ENCODE measurements at regions not wholly inside any gene's neighbourhood (a gene's known extent, or its start where the extent isn't known, plus 50 kb on each side); places are given as distances from the start of the nearest gene placed in this dataset.
A peak's percentile ranks its signal among the peaks of the same experiment; 100 is the strongest.

DNA sequence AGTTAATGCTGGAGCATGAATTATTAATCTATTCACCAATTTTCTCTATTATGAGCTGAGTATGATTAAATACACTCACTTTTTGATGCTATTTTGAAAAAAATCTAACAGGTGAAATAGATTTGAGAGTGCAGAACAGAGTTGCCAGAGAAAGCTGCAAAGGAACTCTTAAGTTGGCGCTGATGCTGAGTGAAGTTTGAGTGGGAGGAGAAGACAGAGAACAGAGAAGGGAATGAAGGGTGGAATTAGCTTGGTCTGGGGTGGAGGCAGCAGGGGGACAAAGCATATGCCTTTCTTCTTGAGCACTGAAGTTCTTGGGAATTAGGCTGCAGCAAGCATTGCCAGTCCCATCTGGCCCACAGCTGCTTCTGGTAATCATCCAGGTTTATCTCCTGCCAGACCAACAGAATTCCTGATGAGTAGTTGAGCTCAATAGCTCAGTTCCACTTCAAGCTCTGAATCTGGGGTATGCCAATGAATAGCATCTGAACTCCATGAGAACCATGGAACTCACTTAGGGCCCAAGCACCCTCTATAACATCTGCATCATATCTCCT, 290.1 kb downstream of the HINT1 start:
- H3K4me1 Mint-ChIP-seq: no peaks in the 10 kb centered on the region
- no peaks in the 10 kb centered on the region for H3K4me1 ChIP-seq (ENCODE audit: control insufficient read depth, insufficient read depth, low read length)
- TF ChIP-seq, protein P1, sequence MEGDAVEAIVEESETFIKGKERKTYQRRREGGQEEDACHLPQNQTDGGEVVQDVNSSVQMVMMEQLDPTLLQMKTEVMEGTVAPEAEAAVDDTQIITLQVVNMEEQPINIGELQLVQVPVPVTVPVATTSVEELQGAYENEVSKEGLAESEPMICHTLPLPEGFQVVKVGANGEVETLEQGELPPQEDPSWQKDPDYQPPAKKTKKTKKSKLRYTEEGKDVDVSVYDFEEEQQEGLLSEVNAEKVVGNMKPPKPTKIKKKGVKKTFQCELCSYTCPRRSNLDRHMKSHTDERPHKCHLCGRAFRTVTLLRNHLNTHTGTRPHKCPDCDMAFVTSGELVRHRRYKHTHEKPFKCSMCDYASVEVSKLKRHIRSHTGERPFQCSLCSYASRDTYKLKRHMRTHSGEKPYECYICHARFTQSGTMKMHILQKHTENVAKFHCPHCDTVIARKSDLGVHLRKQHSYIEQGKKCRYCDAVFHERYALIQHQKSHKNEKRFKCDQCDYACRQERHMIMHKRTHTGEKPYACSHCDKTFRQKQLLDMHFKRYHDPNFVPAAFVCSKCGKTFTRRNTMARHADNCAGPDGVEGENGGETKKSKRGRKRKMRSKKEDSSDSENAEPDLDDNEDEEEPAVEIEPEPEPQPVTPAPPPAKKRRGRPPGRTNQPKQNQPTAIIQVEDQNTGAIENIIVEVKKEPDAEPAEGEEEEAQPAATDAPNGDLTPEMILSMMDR (IDR thresholded peaks at IDR 0.05): no peak
- H3K27me3 Mint-ChIP-seq (ENCODE audit: low read depth in 2 of 2): peaks cover 5 to 9% of the 10 kb centered on the region in 2 donors
- no peak overlapping the region for H3K27ac ChIP-seq (ENCODE audit: low read length)
- H3K9me3 ChIP-seq (ENCODE audit: control insufficient read depth, insufficient read depth, low read length): no peaks in the 10 kb centered on the region
- ATAC-seq: no peak
- no peak overlapping the region for H3K4me3 ChIP-seq (ENCODE audit: low read length)
- H3K9me3 Mint-ChIP-seq: no peaks in the 10 kb centered on the region
- no peak for DNase-seq
- H3K27me3 ChIP-seq (ENCODE audit: control insufficient read depth, insufficient read depth, low read length): no peaks in the 10 kb centered on the region
- 90% methylated on average over 1 of the region's 1 CpG for WGBS (ENCODE audit: insufficient coverage)
- no peaks in the 10 kb centered on the region for H3K36me3 ChIP-seq (ENCODE audit: control insufficient read depth, insufficient read depth, low read length)
- H3K27ac Mint-ChIP-seq: no peak overlapping the region
- H3K36me3 Mint-ChIP-seq: no peaks in the 10 kb centered on the region
- no peak overlapping the region for H3K4me3 Mint-ChIP-seq
- intact Hi-C loops (cut with micrococcal nuclease): no loop called here

DNA sequence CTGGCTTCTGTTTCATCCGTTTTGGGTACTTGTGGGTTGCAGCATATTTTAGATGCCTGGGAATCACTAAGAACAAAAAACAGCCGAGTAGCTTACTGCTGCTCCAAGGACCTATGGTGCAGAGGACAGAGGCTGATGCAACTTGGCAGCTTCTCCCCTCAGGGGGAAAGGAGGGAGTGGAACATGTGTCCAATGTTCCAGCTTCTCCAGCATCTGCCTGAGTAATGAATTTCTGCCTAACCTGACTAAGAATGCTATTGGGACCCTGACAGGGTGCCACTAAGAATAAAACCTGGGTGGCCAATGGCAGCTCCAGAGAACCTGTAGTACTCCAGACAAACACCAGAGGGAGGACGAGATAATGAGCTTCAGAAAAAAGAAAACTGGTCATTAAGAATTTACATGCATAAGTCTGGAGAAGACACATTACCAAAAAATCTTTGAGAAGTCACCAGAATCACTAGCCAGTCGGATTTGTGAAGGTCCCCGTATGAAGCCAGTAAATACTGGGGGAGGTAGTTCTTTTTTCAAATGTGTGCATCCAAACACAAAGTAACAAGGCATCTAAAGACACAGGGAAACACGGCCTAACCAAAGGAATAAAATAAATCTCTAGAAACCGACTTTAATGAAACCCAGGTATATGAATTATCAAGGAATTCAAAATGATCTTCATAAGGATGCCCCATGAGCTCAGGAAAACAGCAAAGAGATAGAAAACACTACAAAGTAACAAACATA, 293.5 kb downstream of the HINT1 start:
- Histone ChIP-seq H3K4me3 (ENCODE audit: low read length) (no peak overlapping the region), H3K36me3 (ENCODE audit: control insufficient read depth, insufficient read depth, low read length) (no peaks in the 10 kb centered on the region), H3K27ac (ENCODE audit: low read length) (no peak overlapping the region), H3K9me3 (ENCODE audit: control insufficient read depth, insufficient read depth, low read length) (no peaks in the 10 kb centered on the region), H3K27me3 (ENCODE audit: control insufficient read depth, insufficient read depth, low read length) (no peaks in the 10 kb centered on the region), H3K4me1 (ENCODE audit: control insufficient read depth, insufficient read depth, low read length) (no peaks in the 10 kb centered on the region)
- Mint-ChIP-seq H3K4me3 (no peak overlapping the region), H3K4me1 (no peaks in the 10 kb centered on the region), H3K9me3 (no peaks in the 10 kb centered on the region), H3K27me3 (ENCODE audit: low read depth in 2 of 2) (peaks cover 0 to 4% of the 10 kb centered on the region in 2 donors), H3K27ac (no peak overlapping the region), H3K36me3 (no peaks in the 10 kb centered on the region)
- ATAC-seq (peak in 2 of 3 donors; percentile 59 to 62), DNase-seq (peak; percentile 18 to 75)
- intact Hi-C loops (cut with micrococcal nuclease): loop anchor here (1.0 kb wide), 2 partner anchors 239 to 546 kb away; no protein-coding TSS in a partner anchor
- TF ChIP-seq, protein P1 (IDR thresholded peaks at IDR 0.05): peak; percentile 70
- 86% methylated on average over 4 of the region's 7 CpGs for WGBS (ENCODE audit: insufficient coverage)

DNA sequence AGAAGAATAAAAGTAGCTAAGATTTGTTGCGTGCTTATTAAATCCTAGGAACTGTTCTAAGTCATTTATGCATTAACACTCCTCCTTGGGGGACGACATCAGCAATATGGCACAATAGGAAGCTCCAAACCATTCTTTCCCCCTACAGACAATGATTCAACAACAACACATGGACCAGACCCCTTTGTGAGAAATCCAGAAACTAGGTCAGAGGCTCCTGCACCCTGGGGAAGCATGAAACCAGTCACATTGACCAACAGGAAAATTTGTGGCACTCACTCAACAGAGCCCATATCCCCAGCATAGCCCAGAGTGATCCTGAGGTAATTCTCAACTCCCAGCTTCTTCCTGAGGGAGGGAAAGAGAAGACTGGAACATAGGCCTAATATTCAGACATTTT, 294.4 kb downstream of the HINT1 start:
- Mint-ChIP-seq H3K27ac (no peak overlapping the region), H3K27me3 (ENCODE audit: low read depth in 2 of 2) (no peaks in the 10 kb centered on the region), H3K4me1 (no peaks in the 10 kb centered on the region), H3K4me3 (no peak overlapping the region), H3K36me3 (no peaks in the 10 kb centered on the region), H3K9me3 (no peaks in the 10 kb centered on the region)
- ATAC-seq (no peak), DNase-seq (no peak)
- TF ChIP-seq, protein P1 (IDR thresholded peaks at IDR 0.05): no peak
- 91% methylated on average over 2 of the region's 2 CpGs for WGBS (ENCODE audit: insufficient coverage)
- H3K36me3 ChIP-seq (ENCODE audit: control insufficient read depth, insufficient read depth, low read length): no peaks in the 10 kb centered on the region
- no peaks in the 10 kb centered on the region for H3K9me3 ChIP-seq (ENCODE audit: control insufficient read depth, insufficient read depth, low read length)
- no peak overlapping the region for H3K27ac ChIP-seq (ENCODE audit: low read length)
- no peaks in the 10 kb centered on the region for H3K27me3 ChIP-seq (ENCODE audit: control insufficient read depth, insufficient read depth, low read length)
- no peaks in the 10 kb centered on the region for H3K4me1 ChIP-seq (ENCODE audit: control insufficient read depth, insufficient read depth, low read length)
- intact Hi-C loops (cut with micrococcal nuclease): loop anchor here (1.0 kb wide), 2 partner anchors 240 to 547 kb away; no protein-coding TSS in a partner anchor
- H3K4me3 ChIP-seq (ENCODE audit: low read length): no peak overlapping the region

Measured in natural killer cell (primary cell).